ENCODE measurements at regions not wholly inside any gene's neighbourhood (a gene's known extent, or its start where the extent isn't known, plus 50 kb on each side); places are given as distances from the start of the nearest gene placed in this dataset.
"Not testable (repeated sequence)": the region's sequence is repeated elsewhere in the genome, so short reads cannot be mapped to it uniquely, and the experiment has no call there.

- TF ChIP-seq CTCF (IDR thresholded peaks at IDR 0.05); EZH2 (IDR thresholded peaks at IDR 0.05; ENCODE audit: borderline replicate concordance, insufficient read depth, low read depth, low read length, poor library complexity, severe bottlenecking): not testable (repeated sequence)
Observed at GRCh38 chr12:127155935-127156619, 1110.9 kb upstream of the TMEM132C start.

All from B cell (primary cell).